ENCODE measurements at regions not wholly inside any gene's neighbourhood (a gene's known extent, or its start where the extent isn't known, plus 50 kb on each side); places are given as distances from the start of the nearest gene placed in this dataset.

DNA sequence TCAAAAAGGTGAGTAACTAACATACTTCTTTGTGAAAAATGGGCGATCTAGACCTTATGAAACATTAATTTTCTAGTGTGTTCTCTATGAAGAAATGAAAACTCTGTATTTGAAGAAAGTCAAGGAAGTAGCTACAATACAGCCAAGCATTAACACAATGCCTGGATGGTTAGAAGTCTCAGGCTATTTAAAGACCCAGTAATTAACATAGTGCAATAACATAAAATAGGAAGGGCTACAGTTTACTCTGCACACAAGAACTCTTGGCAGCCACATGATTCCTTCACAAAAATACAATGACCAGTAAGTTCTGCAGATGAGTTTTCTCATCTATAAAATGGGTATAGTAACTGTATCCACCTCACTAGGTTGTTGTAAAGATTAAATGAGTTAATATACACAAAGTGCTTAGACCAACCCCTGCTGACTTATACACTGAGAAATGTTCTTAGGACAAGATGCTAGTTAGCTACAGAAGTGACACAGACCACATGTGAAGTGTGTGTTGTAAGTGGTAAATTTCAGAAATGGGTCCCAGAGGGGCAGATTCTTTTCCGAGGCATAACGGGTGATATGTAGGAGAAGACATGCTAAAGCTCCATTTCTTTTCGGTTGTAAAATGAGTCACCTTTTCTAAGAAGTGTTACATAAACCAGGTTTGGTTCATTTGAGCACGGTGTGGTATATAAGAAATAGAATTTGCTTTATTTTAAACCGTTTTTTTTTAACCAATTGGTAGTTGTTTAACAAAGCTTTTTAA is 61.8 kb downstream of the CXCR4 start:
- no peaks in the 10 kb centered on the region for H3K27me3 ChIP-seq (ENCODE audit: insufficient read depth, low read length)
- ChIA-PET CTCF (ENCODE audit: partially characterized antibody) (interaction anchor here (0.6 to 2.1 kb wide), 6 partner anchors 7 to 73 kb away, joined by 3 to 7 read pairs (median 3); no protein-coding TSS in a partner anchor), POLR2A (ENCODE audit: partially characterized antibody) (interaction anchor here (0.8 to 2.4 kb wide), 10 partner anchors 9 to 180 kb away, joined by 3 to 8 read pairs (median 3); partner anchors contain the start of genes CXCR4, DARS1 and MCM6)
- DNase-seq = no peak
- no peaks in the 10 kb centered on the region for H3K9me3 ChIP-seq (ENCODE audit: control insufficient read depth in 1 of 2, low read length in 2 of 2)
- no peak overlapping the region for H3K4me3 ChIP-seq (ENCODE audit: low read length in 2 of 2)
- no peaks in the 10 kb centered on the region for H3K36me3 Mint-ChIP-seq
- H3K4me1 ChIP-seq (ENCODE audit: insufficient read depth, low read length) = peaks cover 82% of the 10 kb centered on the region
- peak overlapping the region; percentile 54 to 92 (median 79) for H3K27ac Mint-ChIP-seq
- intact Hi-C loops (cut with micrococcal nuclease) = loop anchor here (2.0 kb wide), 2 partner anchors 61 to 71 kb away; partner anchors contain the start of gene DARS1
- H3K27ac ChIP-seq (ENCODE audit: low read depth, low read length) = peak overlapping the region; percentile 24
- peaks cover 59 to 84% (median 70%) of the 10 kb centered on the region in 4 donors for H3K4me1 Mint-ChIP-seq
- peak overlapping the region in 7 of 8 donors; percentile 2 to 73 (median 35) for H3K4me3 Mint-ChIP-seq
- H3K27me3 Mint-ChIP-seq = no peaks in the 10 kb centered on the region
- peaks cover 0 to 2% (median 0%) of the 10 kb centered on the region in 8 donors for H3K9me3 Mint-ChIP-seq
- no peaks in the 10 kb centered on the region for H3K36me3 ChIP-seq (ENCODE audit: insufficient read depth, low read length)

DNA sequence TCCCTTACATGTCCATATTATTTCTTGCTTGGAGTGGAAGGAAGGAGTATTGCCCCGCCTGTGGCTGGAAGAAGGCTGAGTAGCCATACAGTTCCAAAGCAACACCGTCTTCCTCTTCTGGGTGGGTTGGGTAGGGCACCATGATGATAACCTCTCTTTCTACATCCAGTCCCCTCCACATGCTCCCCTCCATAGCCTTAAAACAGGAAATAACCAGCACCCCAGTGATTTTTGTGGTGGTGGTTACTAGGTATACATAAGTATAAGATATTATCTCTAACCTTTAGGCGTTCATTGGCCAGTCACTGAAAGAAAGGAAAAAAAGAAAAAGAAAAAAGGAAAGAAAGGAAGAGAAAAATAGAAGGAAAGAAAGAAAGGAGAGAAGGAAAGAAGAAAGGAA is 63.1 kb downstream of the CXCR4 start:
- H3K4me1 Mint-ChIP-seq = peaks cover 71 to 90% (median 80%) of the 10 kb centered on the region in 4 donors
- no peaks in the 10 kb centered on the region for H3K9me3 ChIP-seq (ENCODE audit: control insufficient read depth in 1 of 2, low read length in 2 of 2)
- no peaks in the 10 kb centered on the region for H3K36me3 ChIP-seq (ENCODE audit: insufficient read depth, low read length)
- H3K9me3 Mint-ChIP-seq = peaks cover 0 to 3% (median 0%) of the 10 kb centered on the region in 8 donors
- DNase-seq = peak in 1 of 5 donors; percentile 12
- H3K4me1 ChIP-seq (ENCODE audit: insufficient read depth, low read length) = peaks cover 95% of the 10 kb centered on the region
- no peak overlapping the region for H3K4me3 ChIP-seq (ENCODE audit: low read length in 2 of 2)
- no peaks in the 10 kb centered on the region for H3K36me3 Mint-ChIP-seq
- no peak overlapping the region for H3K27ac ChIP-seq (ENCODE audit: low read depth, low read length)
- peak overlapping the region in 5 of 8 donors; percentile 43 to 80 (median 53) for H3K4me3 Mint-ChIP-seq
- peak overlapping the region; percentile 55 to 97 (median 85) for H3K27ac Mint-ChIP-seq
- H3K27me3 Mint-ChIP-seq = no peaks in the 10 kb centered on the region
- intact Hi-C loops (cut with micrococcal nuclease) = loop anchor here (5.0 kb wide), 2 partner anchors 108 to 327 kb away; no protein-coding TSS in a partner anchor
- ChIA-PET CTCF (ENCODE audit: partially characterized antibody) (interaction anchor here (1.1 kb wide), 2 partner anchors 21 to 323 kb away, joined by 4 read pairs; no protein-coding TSS in a partner anchor), POLR2A (ENCODE audit: partially characterized antibody) (interaction anchor here (1.2 kb wide), 1 partner anchor 184 kb away, joined by 6 read pairs; no protein-coding TSS in a partner anchor)
- H3K27me3 ChIP-seq (ENCODE audit: insufficient read depth, low read length) = no peaks in the 10 kb centered on the region

DNA sequence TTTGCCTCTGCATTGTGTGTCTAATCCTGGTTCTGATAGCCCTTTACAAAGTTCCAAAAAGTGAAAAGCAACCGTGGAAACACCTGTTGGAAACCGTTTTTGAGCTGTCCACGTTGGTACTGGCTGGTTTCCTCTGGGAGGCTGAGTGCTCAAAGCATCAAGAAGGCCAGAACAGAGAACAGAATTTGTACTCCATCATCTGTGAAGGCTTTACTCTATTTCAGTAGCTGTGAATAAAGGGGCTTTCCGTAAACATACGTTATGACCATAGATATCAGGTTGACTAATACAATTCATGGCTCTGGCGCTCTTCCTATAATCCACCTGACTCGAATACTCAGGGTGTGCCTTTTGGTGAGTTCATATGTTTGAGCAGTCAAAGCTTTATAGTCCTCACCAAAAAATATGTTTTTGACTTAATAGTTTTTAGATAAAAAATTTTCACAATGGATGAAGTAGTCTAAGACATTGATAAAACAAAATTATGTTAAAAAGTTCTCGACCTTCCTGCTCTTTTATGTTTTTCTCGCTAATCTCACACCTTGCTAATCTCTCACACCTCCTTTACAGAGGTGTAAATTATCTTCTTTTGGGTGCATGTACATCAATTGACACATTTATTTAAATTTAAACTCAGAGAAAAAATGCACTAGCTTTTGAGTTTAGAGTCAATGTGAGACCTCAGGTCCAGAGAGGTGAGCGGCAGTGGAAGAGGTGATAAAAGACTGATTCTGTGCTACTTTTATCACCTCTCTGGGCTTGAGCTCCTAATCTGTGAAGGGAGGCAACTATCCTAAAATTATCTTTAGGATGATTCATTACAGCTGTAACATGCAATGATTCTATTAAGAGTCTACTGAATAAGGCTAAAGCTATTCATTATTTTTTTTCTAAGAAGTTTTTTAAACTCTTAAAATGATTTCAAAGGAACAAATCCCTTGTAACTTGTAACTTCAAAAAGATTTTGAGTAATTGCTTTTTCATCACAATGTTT is 65.3 kb downstream of the CXCR4 start:
- H3K4me3 Mint-ChIP-seq = peak overlapping the region; percentile 40 to 82 (median 57)
- H3K36me3 Mint-ChIP-seq = no peaks in the 10 kb centered on the region
- H3K36me3 ChIP-seq (ENCODE audit: insufficient read depth, low read length) = no peaks in the 10 kb centered on the region
- H3K27me3 ChIP-seq (ENCODE audit: insufficient read depth, low read length) = no peaks in the 10 kb centered on the region
- H3K9me3 ChIP-seq (ENCODE audit: control insufficient read depth in 1 of 2, low read length in 2 of 2) = no peaks in the 10 kb centered on the region
- peak overlapping the region; percentile 31 for H3K27ac ChIP-seq (ENCODE audit: low read depth, low read length)
- CTCF ChIA-PET (ENCODE audit: partially characterized antibody) = interaction anchor here (1.4 kb wide), 1 partner anchor 90 kb away, joined by 3 read pairs; no protein-coding TSS in a partner anchor
- H3K27me3 Mint-ChIP-seq = no peaks in the 10 kb centered on the region
- H3K4me1 ChIP-seq (ENCODE audit: insufficient read depth, low read length) = peaks cover 93% of the 10 kb centered on the region
- POLR2A ChIA-PET (ENCODE audit: partially characterized antibody) = interaction anchor here (0.9 to 1.9 kb wide), 7 partner anchors 10 to 275 kb away, joined by 3 to 6 read pairs (median 4); partner anchors contain the start of gene DARS1
- H3K4me1 Mint-ChIP-seq = peaks cover 73 to 89% (median 79%) of the 10 kb centered on the region in 4 donors
- peaks cover 0 to 3% (median 0%) of the 10 kb centered on the region in 8 donors for H3K9me3 Mint-ChIP-seq
- DNase-seq = peak in 2 of 5 donors; percentile 11 to 38
- H3K27ac Mint-ChIP-seq = peak overlapping the region; percentile 66 to 91 (median 86)
- intact Hi-C loops (cut with micrococcal nuclease) = loop anchor here (2.0 to 5.0 kb wide), 3 partner anchors 84 to 330 kb away; no protein-coding TSS in a partner anchor
- H3K4me3 ChIP-seq (ENCODE audit: low read length in 2 of 2) = no peak overlapping the region

DNA sequence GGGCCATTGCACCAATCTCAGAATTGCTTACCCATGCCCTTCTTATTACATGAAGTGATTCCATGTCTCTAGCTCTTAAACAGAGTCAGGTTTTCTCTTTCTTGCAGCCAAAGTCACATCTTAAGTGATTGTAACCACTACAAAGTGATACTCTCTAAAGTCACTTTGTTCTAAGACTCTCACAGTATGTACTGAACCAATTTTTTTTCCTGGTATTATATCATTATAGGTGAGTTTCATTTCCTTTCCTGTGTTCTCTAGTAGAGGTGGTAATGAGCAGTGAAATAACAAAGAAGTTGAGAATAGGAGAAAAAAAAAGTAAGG is 66.3 kb upstream of the DARS1 start:
- Histone ChIP-seq H3K27me3 (ENCODE audit: insufficient read depth, low read length) (no peaks in the 10 kb centered on the region), H3K4me3 (ENCODE audit: low read length in 2 of 2) (no peak overlapping the region), H3K36me3 (ENCODE audit: insufficient read depth, low read length) (no peaks in the 10 kb centered on the region), H3K4me1 (ENCODE audit: insufficient read depth, low read length) (peaks cover 83% of the 10 kb centered on the region), H3K9me3 (ENCODE audit: control insufficient read depth in 1 of 2, low read length in 2 of 2) (no peaks in the 10 kb centered on the region), H3K27ac (ENCODE audit: low read depth, low read length) (peak overlapping the region; percentile 31)
- Mint-ChIP-seq H3K36me3 (no peaks in the 10 kb centered on the region), H3K4me3 (peak overlapping the region in 7 of 8 donors; percentile 25 to 82 (median 58)), H3K4me1 (peaks cover 65 to 79% (median 71%) of the 10 kb centered on the region in 4 donors), H3K9me3 (peaks cover 0 to 3% (median 0%) of the 10 kb centered on the region in 8 donors), H3K27ac (peak overlapping the region; percentile 66 to 89 (median 86)), H3K27me3 (no peaks in the 10 kb centered on the region)
- CTCF ChIA-PET (ENCODE audit: partially characterized antibody) = no interaction called here
- DNase-seq = peak in 4 of 5 donors; percentile 29 to 40 (median 36)
- POLR2A ChIA-PET (ENCODE audit: partially characterized antibody) = interaction anchor here (0.9 to 1.9 kb wide), 4 partner anchors 11 to 85 kb away, joined by 3 to 6 read pairs (median 4); partner anchors contain the start of gene DARS1
- intact Hi-C loops (cut with micrococcal nuclease) = loop anchor here (2.0 to 5.0 kb wide), 3 partner anchors 85 to 331 kb away; no protein-coding TSS in a partner anchor

DNA sequence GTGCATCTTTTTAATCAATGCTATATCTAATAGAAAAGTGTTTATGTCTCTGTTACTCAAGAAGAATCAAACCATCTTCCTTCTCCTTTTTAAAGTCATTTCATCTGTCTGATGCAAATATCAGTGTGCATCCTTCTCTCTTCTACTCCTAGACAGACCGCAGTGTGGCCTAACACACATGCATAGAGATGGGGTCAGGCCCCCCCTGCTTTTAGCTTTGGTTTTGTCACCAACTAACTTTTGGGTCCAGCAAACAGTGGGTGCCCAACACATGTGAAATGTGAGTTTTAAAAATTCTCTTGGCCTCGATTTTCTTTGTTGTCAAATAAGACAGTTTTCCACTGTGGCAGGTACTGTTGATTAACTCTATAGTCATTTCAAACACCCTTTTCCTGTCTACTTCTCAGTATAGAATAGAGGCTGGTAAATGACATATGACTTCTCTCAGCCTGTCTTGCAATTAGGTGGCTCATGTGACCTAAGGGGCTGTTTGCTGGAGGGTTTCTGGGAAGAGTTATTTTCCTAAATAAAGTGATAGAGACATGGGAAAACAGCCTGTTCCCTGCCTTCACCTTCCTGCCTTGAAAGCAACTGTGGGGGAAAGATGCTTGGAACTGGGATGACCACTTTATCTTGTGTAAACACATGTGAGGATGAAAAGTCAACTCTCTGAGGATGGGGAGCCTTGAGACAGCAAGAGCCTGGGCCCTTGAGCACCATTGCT is 65.7 kb upstream of the DARS1 start:
- CTCF ChIA-PET (ENCODE audit: partially characterized antibody) = interaction anchor here (0.9 to 1.1 kb wide), 2 partner anchors 17 to 30 kb away, joined by 3 read pairs; no protein-coding TSS in a partner anchor
- no peak for DNase-seq
- H3K4me3 Mint-ChIP-seq = peak overlapping the region in 7 of 8 donors; percentile 2 to 82 (median 58)
- Histone ChIP-seq H3K4me1 (ENCODE audit: insufficient read depth, low read length) (peaks cover 78% of the 10 kb centered on the region), H3K9me3 (ENCODE audit: control insufficient read depth in 1 of 2, low read length in 2 of 2) (no peaks in the 10 kb centered on the region), H3K27me3 (ENCODE audit: insufficient read depth, low read length) (no peaks in the 10 kb centered on the region), H3K4me3 (ENCODE audit: low read length in 2 of 2) (no peak overlapping the region), H3K27ac (ENCODE audit: low read depth, low read length) (peak overlapping the region; percentile 12), H3K36me3 (ENCODE audit: insufficient read depth, low read length) (no peaks in the 10 kb centered on the region)
- no peaks in the 10 kb centered on the region for H3K36me3 Mint-ChIP-seq
- POLR2A ChIA-PET (ENCODE audit: partially characterized antibody) = interaction anchor here (0.8 to 1.9 kb wide), 3 partner anchors 11 to 85 kb away, joined by 3 to 6 read pairs (median 3); no protein-coding TSS in a partner anchor
- no peaks in the 10 kb centered on the region for H3K27me3 Mint-ChIP-seq
- intact Hi-C loops (cut with micrococcal nuclease) = loop anchor here (5.0 kb wide), 2 partner anchors 104 to 331 kb away; no protein-coding TSS in a partner anchor
- peak overlapping the region; percentile 66 to 89 (median 86) for H3K27ac Mint-ChIP-seq
- peaks cover 0 to 3% (median 0%) of the 10 kb centered on the region in 8 donors for H3K9me3 Mint-ChIP-seq
- peaks cover 64 to 74% (median 68%) of the 10 kb centered on the region in 4 donors for H3K4me1 Mint-ChIP-seq
